ENCODE measurements at regions not wholly inside any gene's neighbourhood (a gene's known extent, or its start where the extent isn't known, plus 50 kb on each side); places are given as distances from the start of the nearest gene placed in this dataset.
"Not testable (repeated sequence)": the region's sequence is repeated elsewhere in the genome, so short reads cannot be mapped to it uniquely, and the experiment has no call there.

DNA sequence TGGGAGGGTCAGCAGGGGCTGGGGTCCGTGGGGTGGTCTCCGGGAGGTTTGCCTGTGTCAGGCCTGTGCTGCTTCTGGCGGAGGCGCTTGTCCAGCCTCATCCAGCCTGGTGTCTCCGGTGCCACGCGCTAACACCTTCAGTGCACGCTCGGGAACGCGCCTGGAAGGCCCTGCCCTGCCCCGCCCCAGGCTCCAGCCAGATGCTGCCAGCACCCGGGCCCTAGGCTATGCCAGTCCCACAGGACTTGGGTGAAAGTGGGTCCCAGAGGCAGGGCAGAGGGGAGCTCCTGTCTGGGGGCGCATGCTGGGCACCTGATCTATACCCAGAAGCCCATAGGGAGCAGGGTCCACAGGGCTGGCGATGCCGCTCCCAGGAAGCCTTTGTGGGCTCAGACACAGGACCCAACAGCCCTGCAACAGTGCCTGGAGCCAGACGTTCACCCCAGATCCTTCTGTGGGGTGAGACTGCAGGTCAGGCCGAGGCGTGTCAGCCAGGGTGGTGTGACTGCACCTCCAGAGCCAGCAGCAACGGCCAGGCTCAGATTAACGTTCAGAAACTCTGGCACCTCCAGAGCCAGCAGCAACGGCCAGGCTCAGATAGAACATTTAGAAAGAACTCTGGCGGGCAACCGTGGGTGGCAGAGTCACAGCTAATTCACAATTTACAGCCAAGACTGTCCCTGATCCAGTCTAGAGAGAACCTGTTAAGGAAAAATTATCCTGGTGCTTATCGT, 5423.2 kb upstream of the TPTE start:
- in situ Hi-C loops (cut with MboI; ENCODE audit: low pct_unique_long_range_greater_than_20kb, low sequenced_read_pairs); DNase-seq: not testable (repeated sequence)

DNA sequence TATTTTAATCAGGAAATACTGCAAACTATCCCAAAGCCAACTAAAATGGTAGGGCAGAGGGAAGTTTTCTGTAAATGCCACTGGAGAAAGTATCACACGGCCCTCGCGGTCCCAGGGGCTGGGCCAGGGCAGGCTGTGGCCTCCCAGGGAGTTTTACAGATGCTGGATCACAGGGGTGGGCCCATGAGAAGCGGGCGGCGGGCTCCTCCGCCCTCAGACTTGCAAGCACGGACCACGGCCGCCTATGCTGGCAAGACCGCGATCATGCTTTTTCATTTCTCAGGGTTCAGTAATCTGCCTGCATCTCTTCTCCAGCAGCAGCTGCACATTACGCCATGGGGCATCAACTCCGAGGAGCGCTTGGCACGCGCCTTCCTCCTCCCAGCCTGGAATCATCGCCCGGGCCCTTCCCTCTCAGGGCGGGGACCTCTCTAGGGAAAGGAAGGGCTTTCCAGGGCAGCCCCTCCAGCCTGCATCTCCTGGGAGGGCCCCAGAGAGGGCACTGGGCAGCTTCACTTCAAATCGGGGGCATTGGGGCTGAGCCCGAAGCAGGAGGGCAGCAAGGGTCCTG, 5420.7 kb upstream of the TPTE start:
- in situ Hi-C loops (cut with MboI; ENCODE audit: low pct_unique_long_range_greater_than_20kb, low sequenced_read_pairs); DNase-seq: not testable (repeated sequence)

DNA sequence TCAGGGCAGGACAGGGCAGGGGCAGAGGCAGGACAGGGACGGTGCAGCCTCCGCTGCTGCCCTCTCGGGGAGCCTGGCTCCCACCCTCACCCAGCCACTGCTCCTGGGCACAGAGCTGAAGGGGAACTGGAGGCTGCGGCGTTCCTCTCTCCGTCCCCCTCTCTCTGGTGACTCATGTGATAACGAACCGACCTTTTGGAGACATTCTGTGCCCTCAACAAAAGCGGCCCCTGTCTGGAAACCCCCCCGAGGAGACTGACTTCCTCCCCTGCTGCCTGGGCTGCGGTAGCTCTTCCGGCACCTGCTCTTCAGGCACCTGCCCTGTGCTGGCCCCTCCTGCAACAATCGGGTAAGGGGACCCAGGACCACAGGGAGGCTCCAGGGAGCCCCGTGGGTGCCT, 5419.6 kb upstream of the TPTE start:
- in situ Hi-C loops (cut with MboI; ENCODE audit: low pct_unique_long_range_greater_than_20kb, low sequenced_read_pairs) = not testable (repeated sequence)
- peak; percentile 90 for DNase-seq

DNA sequence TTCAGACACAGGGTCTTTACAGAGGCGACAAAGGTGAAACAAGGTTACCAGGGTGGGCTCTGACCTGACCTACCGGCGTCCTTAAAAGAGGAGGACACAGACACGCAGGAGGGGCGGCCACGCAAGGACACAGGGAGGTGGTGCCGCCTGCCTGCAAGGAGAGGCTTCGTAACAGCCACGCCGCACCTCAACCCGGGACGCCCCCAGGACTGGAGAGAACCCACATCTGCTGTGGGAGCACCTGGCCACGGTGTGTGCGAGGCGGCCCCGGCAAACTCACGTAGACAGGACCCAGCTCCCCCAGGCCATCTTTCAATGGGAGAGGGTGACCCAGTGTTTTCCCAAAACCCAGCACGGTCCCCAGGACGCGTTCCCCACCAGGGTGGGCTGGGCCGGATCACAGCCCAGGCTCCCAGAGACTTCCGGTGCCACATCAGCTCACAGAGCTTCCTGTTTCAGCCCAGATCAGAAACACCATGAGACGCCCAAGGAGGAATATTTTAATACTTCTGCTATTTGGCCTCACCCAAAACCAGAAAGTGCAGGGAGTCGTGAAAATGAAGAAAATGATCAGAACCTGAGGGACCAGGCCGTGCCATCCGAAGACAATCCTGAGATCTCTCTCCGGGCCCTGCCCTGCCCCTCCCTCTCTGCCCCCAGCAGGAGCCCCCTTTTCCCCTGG, 5417.4 kb upstream of the TPTE start:
- DNase-seq; in situ Hi-C loops (cut with MboI; ENCODE audit: low pct_unique_long_range_greater_than_20kb, low sequenced_read_pairs): not testable (repeated sequence)

DNA sequence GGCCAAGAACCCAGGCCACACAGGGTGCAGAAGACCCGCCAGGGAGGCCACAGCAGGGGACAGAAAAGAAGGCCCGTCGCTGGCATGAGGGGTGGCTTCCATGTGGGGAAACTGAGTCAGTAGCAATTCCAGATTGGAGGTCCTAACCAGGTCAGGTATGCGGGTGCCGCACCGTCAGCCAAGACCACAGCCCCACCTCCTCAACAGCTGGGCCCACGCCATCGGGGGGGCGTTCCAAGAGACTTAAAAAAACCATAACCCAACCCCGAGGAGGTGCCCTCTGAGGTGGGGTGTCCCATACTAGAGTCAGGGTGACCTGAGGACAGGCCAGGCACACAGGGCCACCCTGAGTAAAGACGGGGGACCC, 5416.8 kb upstream of the TPTE start:
- in situ Hi-C loops (cut with MboI; ENCODE audit: low pct_unique_long_range_greater_than_20kb, low sequenced_read_pairs) = not testable (repeated sequence)

DNA sequence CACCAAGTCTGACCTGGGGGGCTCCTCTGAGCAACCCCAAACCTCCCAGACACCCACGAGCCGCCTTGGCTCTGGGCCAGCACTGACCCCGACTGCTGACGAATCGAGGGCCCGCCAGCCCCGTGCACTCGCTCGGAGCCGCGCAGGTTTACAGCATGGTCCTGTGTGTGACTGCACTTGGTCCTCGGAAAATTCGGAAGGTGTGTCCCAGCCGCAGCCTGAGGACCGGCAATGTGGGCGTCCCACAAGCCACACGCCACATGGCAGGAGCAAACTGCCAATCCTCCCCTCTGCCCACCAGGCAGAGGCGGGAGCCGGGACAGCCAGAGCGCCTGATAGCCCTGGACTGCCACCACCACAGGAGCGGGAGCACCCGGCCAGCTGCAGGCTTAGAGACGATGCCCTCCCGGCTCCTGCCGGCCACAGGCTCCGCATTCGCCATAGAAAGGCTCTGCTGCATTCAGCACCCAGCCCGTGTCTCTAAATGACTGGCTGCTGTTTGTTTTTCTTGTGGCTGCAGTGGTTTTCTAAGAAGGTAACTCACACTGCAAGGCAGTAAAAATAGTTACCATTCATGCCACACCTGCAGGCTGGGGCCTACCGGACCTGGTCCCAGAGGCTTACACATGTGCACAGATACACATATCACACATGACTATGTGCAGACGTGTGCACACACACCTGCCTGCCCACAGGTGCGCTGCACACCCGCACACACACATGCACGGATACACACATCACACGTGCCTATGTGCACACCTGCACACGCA, 5415.3 kb upstream of the TPTE start:
- in situ Hi-C loops (cut with MboI; ENCODE audit: low pct_unique_long_range_greater_than_20kb, low sequenced_read_pairs); DNase-seq: not testable (repeated sequence)

More for the DNA sequence above, 5416.8 kb upstream of the TPTE start:
- not testable (repeated sequence) for DNase-seq

DNA sequence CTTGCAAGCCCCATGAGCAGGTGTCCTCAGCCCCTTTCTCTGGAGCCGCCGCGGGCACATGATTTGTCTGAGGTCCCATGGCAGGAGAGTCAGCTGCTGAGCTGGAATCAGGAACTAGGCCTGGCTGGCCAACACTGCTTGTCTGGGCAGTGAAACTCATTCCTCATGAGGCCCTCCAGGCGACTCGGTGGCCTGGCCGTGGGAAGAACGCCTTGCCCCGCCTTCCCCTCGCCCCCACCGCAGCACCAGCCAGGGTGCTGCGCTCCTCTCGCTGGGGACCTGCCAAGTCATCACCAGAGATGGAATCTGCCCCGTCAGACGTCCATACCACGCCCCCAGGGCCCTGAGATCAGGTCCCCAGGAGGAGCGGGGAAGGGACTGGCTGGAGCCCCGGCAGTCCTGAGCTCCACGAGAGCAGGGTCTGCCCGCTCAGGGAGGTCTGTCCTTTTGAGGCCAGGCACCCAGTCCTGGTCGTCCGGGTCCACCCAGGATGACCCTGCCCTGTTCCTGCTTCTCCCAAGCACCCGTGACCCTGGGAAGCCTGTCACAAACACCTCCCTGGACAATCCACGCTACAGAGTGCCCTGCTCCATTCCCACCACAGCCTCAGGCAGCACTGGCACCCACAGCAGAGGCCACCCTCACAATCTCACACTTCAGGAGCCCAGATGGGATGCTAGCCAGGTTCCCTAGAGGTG, 5414.5 kb upstream of the TPTE start:
- DNase-seq; in situ Hi-C loops (cut with MboI; ENCODE audit: low pct_unique_long_range_greater_than_20kb, low sequenced_read_pairs): not testable (repeated sequence)

DNA sequence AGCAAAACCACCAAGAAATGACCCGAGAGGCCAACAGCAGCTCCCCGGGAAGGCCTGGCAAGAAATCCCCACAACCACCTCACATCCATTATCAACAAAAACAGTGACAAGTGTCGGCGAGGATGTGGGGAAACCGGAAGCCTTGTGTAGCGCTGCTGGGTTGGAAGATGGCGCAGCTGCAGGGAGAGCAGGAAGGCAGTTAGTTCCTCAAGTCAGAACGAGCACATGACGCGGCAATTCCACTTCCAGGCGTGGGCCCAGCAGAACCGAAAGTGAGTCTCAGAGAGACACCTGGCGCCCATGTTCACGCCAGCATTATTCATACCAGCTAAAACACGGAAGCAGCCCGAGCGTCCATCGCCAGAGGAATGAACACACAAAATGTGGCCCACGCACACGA, 5413.7 kb upstream of the TPTE start:
- DNase-seq; in situ Hi-C loops (cut with MboI; ENCODE audit: low pct_unique_long_range_greater_than_20kb, low sequenced_read_pairs): not testable (repeated sequence)

DNA sequence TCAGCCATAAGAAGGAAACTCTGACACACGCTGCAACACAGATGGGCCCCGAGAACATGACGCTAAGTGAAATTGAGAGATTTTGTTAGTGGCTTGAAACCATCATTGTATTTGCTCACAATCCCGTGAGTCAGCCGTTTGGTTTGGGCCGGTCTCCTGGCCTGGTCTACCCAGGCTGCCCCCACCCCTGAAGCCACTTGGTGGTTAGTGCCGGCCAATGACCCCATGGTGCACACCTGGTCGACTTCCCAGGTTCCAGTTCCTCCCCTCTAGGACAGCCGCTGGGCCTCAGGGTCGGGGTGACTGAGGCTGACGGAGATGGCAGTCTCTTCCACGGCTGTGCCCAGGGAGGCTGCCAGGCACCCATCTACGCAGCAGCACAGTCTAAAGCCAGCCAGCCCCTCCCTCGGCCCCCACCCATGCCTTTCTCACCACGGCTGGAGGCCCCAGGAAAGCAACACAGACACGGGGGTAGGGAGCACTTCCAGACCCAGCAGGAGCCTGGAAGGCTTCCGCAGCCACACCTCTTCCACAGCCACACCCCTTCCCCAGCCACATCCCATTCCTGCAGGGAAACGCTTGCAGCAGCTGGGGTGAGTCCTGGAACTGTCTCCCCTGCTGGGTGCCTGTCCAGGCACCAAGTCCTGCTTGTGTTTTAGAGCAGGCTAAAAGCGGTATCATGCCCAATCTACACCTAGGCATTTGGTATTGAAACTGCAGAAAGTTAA, 5413.2 kb upstream of the TPTE start:
- in situ Hi-C loops (cut with MboI; ENCODE audit: low pct_unique_long_range_greater_than_20kb, low sequenced_read_pairs) = not testable (repeated sequence)

DNA sequence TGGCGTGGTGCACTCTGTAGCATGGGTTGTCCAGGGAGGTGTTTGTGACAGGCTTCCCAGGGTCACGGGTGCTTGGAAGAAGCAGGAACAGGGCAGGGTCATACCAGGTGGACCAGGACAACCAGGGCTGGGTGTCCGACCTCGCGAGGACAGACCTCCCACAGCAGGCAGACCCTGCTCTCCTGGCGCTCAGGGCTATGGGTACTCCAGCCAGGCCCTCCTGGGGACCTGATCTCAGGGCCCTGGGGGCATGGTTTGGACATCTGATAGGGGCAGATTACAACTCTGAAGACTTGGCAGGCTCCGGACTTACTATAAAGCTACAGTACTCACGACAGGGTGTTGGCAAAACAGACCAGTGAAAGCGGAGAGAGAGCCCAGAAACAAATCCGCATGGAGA, 5410.2 kb upstream of the TPTE start:
- DNase-seq; in situ Hi-C loops (cut with MboI; ENCODE audit: low pct_unique_long_range_greater_than_20kb, low sequenced_read_pairs): not testable (repeated sequence)

More for the DNA sequence above, 5413.2 kb upstream of the TPTE start:
- DNase-seq = not testable (repeated sequence)

DNA sequence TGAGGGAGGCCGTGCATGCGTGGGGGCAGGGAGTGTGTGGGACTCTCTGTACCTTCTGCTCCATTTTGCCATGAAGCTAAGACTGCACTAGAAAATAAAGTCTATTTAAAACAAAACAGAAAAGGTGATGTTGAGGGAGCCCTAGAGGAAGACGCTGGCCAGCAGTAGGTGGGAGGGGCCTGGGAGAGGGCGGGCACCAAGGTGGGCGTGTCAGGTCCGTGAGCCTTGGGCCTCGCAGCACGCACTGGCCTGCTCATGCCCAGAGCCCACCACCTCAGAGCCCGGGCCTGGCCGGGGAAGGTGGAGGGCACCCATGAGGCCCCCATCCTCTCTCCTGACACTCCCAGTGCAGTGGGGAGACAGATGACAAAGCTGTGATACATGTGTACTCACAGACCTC, 5408.3 kb upstream of the TPTE start:
- in situ Hi-C loops (cut with MboI; ENCODE audit: low pct_unique_long_range_greater_than_20kb, low sequenced_read_pairs); DNase-seq: not testable (repeated sequence)

DNA sequence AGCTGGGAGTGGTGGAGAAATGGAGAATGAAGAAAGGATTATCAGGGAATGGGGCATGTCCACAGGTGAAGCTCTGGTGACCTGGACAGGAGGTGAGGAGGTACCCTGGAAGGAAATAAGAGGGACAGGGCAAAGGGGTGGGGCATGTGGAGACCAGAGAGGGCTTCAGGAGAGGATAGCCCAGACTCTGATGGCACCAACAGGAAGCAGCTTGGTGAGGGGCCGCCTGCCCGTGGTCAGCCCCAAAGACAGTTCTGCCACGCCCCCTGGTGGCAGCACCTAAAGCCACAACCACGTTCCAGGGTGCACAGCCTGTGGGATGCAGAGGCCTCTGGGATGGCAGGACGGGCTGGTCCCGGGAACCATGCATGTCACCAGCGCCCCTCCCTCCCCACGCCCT, 5406.9 kb upstream of the TPTE start:
- in situ Hi-C loops (cut with MboI; ENCODE audit: low pct_unique_long_range_greater_than_20kb, low sequenced_read_pairs) = not testable (repeated sequence)

DNA sequence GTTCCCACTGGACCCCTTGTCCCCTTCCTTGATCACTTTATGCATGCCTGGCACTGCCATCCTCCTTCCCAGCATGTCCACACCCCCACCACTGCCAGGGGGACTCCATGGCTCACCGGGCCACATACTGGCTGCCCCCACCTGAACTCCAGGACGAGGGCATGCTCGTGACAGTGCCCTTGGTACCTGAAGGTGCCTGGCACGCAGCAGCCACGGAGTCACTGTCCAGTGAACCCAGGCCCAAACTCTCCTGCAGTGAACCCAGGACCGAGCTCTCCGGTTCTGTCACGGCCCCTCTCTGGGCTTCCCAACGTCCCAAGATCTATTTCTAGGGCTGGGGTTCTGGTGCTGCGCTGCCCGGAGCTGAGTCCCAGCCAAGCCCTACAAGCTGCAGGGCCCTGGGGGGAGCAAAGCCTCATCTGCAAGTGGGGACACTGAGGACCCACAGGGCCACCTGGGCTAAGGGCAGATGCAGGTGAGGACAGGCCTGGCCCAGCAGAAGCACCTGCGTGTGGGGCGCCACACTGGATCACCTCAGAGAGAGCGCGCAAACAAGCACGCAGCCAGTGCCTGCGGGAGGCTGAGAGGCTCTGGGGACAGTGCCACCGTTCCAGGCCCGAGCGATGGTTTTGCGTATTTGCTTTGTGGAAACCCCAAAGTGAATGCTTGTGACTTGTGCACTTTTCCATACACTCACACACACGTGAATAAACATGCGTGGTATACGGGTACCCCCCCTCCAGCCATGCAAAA, 5406.3 kb upstream of the TPTE start:
- in situ Hi-C loops (cut with MboI; ENCODE audit: low pct_unique_long_range_greater_than_20kb, low sequenced_read_pairs); DNase-seq: not testable (repeated sequence)

More for the DNA sequence above, 5406.9 kb upstream of the TPTE start:
- DNase-seq = not testable (repeated sequence)

DNA sequence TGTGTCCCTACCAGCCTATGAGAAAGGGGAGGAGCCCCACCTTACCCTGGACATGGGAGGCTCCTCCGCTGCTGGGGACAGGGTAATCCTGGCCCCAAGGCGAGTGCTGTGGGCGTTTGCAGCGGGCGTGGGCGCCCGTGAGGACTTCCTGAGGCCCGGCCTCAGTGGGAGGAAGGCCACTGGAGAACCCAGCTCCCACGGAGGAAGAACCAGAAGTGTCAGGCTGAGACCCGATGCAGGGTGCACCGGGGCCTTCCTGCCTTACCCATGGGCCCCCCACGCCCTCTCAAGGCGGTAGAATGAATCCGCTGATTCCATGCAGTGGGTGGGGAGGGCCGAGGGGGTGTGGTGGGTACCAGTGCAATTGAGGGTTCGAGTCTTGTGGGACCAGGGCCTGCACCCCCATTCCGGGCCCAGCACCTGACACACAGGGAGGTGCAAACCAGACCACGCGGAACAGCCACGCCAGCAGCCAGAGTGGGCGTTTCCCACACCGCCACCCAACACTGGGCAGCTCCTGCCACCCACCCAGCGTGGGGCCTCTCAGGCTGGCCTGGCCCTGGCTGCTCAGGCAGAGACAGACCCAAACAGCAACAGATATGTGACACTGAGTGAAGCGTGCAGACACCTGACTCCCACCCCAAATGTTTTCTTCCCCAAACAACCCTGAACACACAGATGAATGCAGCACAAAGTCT, 5405.6 kb upstream of the TPTE start:
- DNase-seq; in situ Hi-C loops (cut with MboI; ENCODE audit: low pct_unique_long_range_greater_than_20kb, low sequenced_read_pairs): not testable (repeated sequence)

DNA sequence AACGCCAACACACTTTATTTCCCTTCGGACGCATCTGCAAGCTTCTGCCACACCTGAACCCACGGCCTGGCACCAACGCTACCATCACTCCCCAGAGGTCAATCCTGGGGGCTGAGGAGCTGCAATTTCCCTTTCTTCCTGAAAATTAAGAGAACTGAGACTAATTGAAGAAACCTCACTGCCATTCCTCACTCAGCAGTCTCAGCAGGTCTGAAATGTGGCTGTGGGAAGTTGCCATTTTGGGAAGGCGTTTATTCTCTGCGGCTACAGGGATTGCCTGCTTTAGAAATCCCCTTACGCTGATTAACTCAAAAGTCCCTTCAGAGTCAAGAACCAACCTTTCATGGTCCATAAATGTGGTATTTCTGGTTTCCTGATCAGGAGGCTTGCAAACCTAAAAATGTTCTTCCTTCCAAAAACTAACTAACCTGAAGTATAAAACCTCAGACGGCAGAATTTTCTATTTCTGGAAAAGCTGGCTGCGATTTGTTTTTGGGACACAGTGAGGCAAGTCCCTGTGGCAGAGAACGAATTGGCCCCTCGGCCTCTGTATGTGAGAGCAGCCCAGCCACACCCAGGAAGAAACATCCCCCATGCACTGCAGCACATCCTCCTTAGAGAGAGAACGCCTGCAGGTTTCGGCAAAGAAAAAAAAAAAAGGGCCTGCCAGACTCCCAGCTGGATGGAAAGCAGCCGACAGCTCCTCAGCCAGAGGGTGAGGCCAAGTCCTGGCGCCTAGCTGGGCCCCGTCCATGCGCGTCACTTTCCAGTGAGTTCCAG, 5404.8 kb upstream of the TPTE start:
- DNase-seq; in situ Hi-C loops (cut with MboI; ENCODE audit: low pct_unique_long_range_greater_than_20kb, low sequenced_read_pairs): not testable (repeated sequence)

DNA sequence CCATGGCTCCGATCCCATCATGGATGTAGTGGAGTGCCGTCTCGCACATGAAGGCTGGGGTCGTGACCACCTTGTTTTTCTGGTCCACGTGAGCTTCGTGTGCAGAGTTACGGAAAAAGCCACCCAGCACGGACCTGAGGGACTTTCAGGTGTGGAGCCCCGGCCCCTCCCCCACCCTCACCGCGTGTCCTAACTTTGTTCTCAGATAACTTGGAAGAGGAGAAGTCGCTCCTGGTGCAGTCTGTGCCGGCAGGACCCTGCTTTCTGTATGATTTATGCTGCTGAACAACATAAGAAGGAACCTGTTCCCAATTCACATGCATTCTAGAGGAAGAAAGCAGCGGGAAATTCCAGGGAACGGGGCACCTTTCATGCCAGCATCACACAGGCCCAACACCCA, 5404.2 kb upstream of the TPTE start:
- DNase-seq; in situ Hi-C loops (cut with MboI; ENCODE audit: low pct_unique_long_range_greater_than_20kb, low sequenced_read_pairs): not testable (repeated sequence)
